GM21526 (cell line): ENCODE measurements at regions not wholly inside any gene's neighbourhood (a gene's known extent, or its start where the extent isn't known, plus 50 kb on each side); places are given as distances from the start of the nearest gene placed in this dataset.

ENCODE experiments used
- ATAC-seq: cut with Tn5 transposase; IDR thresholded peaks from one replicate; pipeline ENCODE4 v1.9.1; 2021; ENCODE audit warnings: moderate library complexity; ENCODE audit not compliant: unreplicated experiment, low FRiP score

DNA sequence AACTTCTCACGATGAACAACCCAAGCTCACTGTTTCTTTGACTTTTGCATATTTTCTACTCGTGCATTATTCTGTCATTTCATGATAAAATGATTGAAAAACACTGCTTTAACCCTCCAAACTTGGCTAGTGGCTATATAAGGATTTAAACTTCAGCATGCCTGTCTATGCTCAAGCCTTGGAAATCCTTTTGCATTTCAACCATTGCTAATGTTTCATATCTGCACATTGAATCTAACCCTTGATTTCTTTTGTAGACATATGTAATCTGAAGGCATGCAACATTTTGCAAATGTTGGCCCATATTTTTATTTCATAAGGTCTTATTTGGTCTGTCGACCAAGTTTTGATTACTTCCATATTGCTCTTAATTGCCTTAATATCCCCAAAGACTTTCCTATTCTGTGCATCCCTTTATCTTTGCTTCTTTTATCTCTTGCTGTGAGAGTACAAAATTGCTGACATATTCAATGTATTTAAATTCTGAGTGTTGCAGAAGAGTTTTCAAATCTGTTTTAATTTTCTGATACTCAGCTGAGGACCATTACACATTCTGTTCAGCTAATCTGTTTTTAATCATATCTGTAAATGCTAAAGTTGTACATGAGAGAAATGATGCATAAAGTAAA lies 403.7 kb upstream of the ZNF608 start:
- ATAC-seq = no peak

DNA sequence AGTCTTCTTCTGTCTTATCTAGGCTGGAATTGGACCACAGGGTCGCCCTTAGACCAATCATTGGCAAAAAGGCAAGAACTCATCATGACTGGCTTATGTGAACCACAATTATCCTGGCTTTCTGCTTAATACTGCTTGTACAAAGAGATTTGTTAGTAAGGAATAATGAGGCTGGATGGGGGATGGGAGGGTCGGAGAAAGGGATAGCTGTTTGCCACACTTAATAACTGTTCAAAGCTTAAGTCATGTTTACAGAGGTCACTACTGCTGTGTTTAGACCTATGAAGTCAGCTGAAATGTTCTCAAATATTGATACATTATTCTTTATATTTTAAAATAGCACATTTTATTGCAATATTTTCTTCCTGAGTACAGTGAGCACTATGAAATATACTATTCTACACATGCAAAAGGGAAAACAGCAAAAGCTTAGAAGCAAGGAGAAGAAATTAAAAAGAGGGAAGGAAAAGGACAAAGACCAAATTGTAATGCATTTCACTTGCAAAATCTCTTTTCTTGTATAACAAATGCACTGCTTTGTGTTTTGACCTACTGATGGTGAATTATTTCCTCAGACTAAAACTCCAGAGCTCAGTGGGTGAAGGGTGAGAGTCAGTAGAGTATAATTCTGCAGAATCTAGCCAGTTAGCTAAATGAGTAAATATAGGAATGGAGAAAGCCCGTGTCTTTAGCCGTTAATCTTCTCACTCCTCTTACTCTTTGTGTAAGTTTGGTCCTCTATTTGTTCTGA lies 404.9 kb upstream of the ZNF608 start:
- no peak for ATAC-seq

GRCh38 chr5:125152044-125152443 lies 405.6 kb upstream of the ZNF608 start:
- ATAC-seq = no peak

DNA sequence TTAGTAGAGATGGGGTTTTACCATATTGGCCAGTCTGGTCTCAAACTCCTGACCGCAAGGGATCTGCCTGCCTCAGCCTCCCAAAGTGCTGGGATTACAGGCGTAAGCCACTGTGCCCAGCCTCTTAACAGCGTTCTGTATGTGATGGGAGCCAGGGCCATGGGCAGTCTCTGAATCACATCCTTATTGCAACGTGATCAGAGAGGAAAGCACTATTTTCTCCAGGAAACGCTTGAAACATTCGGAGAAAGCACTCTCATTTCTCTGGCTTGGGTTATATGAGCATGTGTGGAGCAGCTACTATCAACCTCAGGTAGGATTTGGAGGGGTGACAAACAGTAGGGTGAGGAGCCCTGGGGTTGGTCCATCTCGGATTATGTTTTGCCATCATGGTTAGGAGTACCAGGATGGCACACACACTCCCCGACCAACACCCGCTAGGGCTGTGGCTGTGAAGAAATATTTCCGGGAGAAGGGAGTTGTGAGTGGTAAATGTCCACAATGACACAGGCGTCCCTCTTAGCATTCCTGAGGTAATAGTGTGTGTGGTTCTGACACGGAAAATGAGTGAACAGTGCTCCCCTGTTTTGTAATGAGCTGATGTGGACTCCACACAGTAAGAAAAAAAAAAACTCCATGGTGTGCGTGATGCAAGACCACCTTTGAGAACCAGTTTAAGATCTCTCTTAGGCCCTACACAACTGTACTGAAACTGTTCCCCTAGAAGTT lies 406.2 kb upstream of the ZNF608 start:
- no peak for ATAC-seq

- ATAC-seq = no peak
These were observed 406.8 kb upstream of the ZNF608 start for GRCh38 chr5:125153231-125153630.

GRCh38 chr5:125154301-125155110 lies 408.1 kb upstream of the ZNF608 start:
- ATAC-seq = no peak

DNA sequence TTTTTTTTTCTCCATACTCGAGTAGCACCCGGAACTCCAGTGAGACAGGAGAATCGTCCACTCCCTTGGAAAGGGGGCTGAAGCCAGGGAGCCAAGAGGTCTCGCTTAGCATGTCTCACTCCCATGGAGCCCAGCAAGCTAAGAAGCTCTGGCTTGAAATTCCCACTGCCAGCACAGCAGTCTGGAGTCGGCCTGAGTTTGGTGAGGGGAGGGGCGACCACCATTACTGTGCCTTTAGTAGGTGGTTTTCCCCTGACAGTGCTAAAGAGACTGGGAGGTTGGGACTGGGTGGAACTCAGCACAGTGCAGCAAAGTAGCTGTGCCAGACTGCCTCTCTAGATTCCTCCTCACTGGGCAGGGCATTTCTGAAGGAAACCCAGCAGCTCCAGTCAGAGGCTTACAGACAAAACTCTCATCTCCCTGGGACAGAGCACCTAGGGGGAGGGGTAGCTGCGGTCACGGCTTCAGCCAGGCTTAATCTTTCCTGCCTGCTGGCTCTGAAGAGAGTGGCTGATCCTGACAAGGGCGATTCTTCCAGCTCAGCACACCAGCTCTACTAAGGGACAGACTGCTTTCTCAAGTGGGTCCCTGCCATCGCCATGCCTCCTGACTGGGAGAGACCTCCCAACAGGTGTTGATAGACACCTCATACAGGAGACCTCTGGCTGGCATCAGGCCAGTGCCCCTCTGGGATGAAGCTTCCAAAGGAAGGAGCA lies 414.5 kb upstream of the ZNF608 start:
- ATAC-seq = no peak

DNA sequence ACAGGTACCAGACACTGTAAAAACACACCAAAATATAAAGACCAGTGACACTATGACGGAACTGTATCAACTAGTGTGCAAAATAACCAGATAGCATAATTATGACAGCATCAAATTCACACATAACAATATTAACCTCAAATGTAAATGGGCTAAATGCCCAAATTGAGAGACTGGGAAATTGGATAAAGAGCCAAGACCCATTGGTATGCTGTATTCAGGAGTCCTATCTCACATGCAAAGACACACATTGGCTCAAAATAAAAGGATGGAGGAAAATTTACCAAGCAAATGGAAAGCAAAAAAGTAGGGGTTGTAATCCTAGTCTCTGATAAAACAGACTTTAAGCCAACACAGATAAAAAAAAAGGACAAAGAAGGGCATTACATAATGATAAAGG lies 416.3 kb upstream of the ZNF608 start:
- ATAC-seq = no peak

DNA sequence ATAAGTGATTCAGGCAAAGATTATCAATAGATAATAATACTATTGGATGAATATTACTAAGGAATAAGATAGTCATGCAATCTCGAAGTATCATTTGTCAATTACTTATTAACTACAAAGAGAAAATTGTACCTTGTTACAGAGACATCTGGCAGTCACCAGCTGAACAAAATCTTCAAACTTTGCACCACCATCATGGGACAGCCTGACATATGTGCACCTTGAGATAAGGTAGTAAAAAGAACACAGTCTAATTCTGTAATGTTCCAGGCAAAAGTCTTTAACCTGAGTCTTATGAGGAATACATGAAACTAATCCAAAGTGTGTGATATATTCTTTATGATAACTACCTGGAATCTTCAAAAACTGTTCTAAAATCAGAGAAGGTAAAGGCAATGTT lies 423.0 kb upstream of the ZNF608 start:
- ATAC-seq = no peak

GRCh38 chr5:125171641-125172040 lies 425.2 kb upstream of the ZNF608 start:
- no peak for ATAC-seq

DNA sequence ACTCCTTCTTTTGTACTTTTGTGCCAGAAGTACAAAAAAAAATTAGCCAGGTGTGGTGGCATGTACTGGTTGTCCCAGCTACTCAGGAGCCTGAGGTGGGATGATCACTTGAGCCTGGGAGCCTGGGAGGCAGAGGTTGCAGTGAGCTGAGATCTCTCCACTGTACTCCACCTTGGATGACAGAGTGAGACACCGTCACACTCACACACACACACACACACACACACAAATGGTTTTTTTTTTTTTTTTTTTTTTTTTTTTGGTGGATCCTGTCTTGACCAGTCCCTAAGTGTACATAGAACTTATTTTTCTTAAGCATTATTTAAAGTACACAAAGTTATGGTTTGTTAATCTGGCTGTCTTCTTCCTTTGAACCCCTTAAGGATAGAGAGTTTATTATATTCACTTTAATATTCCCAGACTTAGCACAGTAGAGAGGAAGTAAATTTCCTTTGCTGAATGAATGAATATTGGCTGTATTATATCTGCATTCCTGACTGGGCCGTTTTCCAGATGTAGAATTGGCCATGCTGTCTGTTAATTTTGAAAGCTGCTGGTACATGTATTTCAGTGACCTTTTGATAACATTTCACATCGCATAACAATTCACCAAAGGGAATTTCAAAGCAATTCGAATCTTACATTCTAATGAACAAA lies 429.0 kb upstream of the ZNF608 start:
- no peak for ATAC-seq

GRCh38 chr5:125176005-125176390 lies 429.6 kb upstream of the ZNF608 start:
- no peak for ATAC-seq

DNA sequence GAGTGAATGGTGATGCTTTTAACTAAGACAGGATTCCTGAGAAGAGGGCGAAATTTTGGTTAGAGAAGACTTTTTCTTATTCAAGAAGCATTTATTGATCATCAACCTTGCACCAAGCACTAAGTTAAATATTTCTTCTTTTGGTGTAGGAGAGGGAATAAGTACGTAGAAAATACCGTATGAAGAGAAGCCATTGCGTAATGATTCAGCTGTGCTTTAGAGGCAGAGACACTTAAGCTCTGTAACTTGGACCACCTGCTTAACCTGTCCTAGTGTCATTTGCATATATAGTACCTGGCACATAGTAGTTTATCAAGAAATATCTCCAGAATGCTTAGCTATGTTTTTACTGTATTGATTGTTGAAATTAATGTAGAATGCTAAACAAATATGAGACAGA lies 430.9 kb upstream of the ZNF608 start:
- ATAC-seq = no peak

GRCh38 chr5:125179612-125180011 lies 433.2 kb upstream of the ZNF608 start:
- no peak for ATAC-seq

- no peak for ATAC-seq
These were observed 433.9 kb upstream of the ZNF608 start for GRCh38 chr5:125180231-125180829.

DNA sequence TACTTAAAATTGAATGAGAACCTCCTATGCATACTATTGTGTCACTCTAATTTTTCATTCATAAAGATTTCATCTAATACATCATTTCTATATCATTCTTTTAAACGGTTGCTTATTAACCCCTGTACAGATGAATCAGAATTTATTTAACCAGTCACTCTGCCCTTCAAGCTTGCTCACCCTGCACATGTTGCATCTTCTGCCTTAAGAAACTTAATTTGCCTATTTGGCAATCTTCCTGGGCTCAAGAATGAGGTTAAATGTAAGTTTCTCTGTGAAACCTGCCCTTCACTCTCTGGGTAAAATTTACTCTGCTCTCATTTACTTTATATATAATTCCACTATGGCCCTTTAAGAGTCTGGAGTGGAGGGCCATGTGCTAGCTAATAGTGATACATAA lies 434.7 kb upstream of the ZNF608 start:
- no peak for ATAC-seq

- no peak for ATAC-seq
These were observed 435.5 kb upstream of the ZNF608 start for GRCh38 chr5:125181955-125182354.

DNA sequence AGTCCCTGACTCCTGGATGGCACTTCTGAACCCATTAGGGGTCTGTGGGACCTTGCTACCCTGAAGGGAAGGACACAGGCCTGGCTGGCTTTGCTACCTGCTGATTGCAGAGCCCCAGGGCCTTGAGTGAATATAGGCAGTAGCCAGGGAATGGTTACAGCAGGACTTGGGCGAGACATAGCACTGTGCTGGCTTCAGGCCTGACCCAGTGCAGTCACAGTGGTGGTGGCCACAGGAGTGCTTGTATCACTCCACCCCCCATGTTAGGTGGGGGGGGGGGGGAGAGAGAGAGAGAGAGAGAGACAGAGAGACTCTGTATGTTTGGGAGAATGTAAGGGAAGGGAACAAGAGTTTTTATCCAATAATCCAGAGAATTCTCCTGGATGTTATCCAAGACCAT lies 439.3 kb upstream of the ZNF608 start:
- ATAC-seq = no peak

- ATAC-seq = no peak
These were observed 440.5 kb upstream of the ZNF608 start for GRCh38 chr5:125186911-125187375.
